GM18508 (cell line): ENCODE measurements at regions not wholly inside any gene's neighbourhood (a gene's known extent, or its start where the extent isn't known, plus 50 kb on each side); places are given as distances from the start of the nearest gene placed in this dataset.

Experiments used
- ATAC-seq: cut with Tn5 transposase; IDR thresholded peaks from one replicate; pipeline ENCODE4 v1.9.1; 2021; ENCODE audit warnings: moderate number of reproducible peaks; ENCODE audit not compliant: insufficient read depth, unreplicated experiment

DNA sequence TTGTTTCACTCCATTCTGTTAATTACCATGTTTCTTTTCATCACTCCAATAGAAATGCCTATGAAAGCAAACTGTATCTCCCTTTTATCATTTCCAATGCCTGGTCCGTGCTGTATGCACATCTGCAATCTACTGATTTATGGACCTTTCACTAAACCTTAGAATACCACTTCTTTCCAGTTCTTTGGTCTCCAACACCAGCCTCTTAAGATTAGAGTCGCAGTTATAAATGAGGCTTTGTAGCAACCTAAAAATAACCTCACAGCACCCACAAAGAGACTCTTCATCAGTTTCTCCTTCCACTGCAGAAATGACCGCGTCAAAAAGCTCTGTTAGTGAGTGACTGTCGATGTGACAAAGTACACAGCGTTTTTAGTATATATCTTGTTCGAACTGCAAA lies 282.6 kb downstream of the ADGRA3 start:
- ATAC-seq, result no peak

- no peak for ATAC-seq
Observed at GRCh38 chr4:22220965-22221364, 272.4 kb upstream of the KCNIP4 start.

DNA sequence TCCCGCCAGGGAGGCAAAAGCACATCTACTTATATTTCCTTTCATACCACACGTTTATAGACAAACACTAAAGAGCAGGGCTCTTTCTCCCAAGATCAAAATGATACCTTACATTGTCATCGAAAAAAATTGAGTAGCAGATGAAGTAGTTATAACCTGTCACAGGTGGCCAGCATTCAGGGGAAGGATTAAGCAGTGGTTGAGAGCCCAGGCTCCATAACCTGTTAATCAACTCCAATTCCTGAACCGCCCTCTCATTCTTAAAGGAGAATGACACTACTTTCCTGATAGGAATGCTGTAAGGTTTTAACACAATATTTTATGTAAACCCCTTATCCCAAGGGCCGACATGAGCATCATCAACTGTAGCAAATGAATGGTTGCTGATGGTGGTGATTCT lies 268.9 kb upstream of the KCNIP4 start:
- no peak for ATAC-seq

- ATAC-seq, result no peak
Observed at GRCh38 chr4:22216278-22216677, 267.7 kb upstream of the KCNIP4 start.

GRCh38 chr4:22215084-22215483 lies 266.5 kb upstream of the KCNIP4 start:
- ATAC-seq, result no peak

DNA sequence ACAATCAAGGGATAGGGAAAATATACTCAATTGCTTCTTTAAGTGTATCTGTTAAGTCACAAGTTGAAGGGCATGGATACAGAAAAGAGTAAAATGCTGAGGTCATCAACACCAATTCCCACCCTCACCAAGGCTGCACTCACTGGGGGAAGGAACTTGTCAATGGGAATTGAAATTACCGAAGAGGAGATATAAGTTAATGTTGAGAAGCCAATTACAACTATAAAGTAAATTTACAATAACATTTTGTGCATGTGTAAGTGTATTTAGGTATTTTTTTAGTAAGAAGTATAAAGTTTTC lies 255.1 kb upstream of the KCNIP4 start:
- no peak for ATAC-seq

GRCh38 chr4:22202975-22203710 lies 254.6 kb upstream of the KCNIP4 start:
- ATAC-seq, result no peak

DNA sequence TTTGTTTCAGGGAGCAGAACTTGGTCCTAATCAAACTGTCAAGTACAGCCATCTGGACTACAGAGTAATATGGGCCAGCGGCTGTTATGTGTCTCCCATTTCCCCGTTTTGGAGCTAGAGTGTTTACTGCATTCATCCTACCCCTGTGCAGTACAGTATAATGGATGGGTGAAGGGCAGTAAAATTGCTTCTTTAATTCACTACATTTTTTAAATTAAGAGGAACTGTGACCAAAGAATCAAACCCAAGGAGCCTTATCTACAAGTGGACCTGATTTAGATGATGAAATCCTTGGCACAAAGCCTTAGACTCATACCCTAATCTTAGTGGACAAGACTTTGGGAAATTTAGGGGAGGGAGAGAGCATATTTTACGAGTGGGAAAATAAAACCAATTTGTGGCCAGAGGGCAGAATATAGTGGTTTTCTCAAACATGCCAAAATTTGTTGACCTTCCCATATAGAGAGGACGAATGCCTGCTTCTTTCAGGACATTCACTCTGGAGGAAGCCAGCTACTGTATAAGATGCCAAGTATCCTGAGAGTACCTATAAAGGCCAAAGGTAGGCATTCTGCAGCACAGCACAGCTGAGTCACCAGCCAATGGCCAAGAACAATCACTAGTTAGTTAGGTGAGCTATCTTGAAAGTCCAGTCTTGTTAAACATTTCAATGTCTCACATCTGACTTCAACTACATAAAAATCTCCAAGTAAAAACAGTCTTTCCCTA lies 253.8 kb upstream of the KCNIP4 start:
- no peak for ATAC-seq

DNA sequence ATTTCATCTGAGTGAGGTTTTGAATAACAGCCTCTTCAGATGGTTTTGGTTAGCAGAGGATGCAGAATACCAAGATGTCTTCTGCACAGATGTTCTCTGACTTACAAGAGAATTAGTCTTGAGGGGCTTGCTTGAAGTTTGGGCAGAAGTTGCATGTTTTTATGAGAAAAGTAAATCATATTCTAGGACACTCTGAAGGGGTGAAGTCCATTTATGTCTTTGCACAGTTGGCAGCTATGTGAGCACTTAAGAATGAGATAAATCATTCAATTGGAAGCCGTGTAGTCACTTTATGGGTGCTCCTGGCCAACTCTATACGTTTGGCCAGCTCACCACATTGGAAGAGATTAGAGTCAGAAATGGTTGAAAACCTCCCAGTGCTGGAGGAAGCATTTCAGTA lies 252.7 kb upstream of the KCNIP4 start:
- ATAC-seq, result no peak

DNA sequence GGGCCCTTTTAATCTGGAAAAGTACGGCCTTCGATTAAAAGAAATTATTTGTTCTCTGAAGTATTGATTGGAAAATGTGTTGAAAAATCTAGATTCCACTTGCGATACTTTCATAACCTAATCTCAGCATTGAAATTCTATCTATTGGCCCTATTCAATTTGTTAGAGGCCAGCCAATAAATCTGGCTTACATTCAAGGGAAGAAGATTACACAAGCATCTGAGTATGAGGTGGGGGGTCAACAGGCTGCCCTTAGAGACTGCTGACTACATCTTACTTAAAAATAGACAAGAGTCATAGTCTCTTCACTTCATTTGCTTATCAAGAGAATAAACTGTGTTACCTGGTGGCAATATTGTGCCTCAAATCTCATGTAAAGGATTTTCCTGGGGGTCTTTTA lies 248.0 kb upstream of the KCNIP4 start:
- ATAC-seq, result no peak

DNA sequence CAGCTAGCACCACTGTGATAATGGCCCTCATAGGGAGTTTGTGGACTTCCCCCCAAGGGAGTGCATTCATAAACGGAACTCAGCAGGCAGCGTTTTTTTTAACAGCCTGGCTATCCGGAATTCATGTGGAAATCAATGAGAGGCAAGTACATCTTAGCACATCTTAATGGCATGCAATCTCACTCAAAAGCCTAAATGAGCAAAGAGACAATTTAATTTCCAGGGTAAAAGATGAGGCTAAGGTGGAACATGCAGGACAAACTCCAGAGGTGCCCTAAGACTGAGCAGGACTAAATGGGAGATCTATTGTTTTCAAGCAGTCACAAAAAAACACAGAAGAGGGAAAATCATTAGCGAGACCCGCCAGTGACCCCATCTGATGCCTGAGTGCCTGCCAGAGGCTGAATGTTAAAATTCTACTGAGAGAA lies 243.5 kb upstream of the KCNIP4 start:
- ATAC-seq, result no peak

- no peak for ATAC-seq
Observed at GRCh38 chr4:22191565-22191964, 243.0 kb upstream of the KCNIP4 start.

DNA sequence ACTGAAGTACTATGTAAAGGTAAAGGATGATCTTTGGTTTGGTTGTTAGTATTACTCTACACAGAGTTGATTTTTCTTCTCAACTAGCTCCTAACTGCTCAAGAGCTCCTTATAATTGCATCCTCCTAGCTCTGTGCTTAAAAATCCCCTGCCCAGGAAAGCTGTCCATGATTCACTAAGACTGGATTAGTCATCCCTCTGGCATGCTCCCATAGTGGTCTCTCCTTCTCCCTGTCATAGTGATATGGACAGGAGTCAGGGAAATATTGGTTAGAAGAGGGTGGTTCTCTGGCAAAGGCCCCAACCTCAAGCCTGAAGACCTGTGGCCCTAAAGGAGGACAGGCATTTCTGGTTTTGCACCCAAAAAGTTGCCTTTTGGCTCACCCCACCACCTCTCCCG lies 242.3 kb upstream of the KCNIP4 start:
- no peak for ATAC-seq

DNA sequence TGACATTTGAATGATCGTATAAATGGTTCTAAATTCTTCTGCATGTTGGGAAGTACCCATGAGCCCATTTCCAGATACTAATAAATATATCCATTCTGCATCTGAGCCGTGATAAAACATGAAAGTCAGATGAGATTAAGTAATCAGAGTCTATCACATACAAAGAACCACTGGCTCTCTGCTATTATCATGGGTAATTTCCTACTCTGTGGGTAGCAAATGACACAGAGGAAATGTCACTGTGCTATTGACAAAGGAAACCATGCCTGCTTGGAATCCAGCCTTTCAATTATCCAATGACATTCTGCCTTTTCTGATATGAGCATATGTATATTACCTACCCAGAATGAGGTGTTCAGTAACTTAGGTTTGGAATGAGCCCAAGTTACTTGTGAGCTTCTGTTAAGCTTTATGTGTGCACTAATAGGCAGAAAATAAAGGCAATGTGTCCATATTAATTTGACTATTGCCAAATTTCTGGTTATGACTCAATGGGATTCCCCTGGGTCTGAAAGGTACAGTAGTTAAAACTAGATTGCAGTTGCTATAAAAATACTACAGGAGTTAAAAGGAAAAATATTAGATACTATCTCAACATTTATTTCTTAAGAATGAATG lies 238.7 kb upstream of the KCNIP4 start:
- no peak for ATAC-seq

GRCh38 chr4:22181736-22182135 lies 233.2 kb upstream of the KCNIP4 start:
- ATAC-seq, result no peak

GRCh38 chr4:22179124-22179874 lies 230.7 kb upstream of the KCNIP4 start:
- no peak for ATAC-seq

GRCh38 chr4:22174640-22175039 lies 226.1 kb upstream of the KCNIP4 start:
- no peak for ATAC-seq

DNA sequence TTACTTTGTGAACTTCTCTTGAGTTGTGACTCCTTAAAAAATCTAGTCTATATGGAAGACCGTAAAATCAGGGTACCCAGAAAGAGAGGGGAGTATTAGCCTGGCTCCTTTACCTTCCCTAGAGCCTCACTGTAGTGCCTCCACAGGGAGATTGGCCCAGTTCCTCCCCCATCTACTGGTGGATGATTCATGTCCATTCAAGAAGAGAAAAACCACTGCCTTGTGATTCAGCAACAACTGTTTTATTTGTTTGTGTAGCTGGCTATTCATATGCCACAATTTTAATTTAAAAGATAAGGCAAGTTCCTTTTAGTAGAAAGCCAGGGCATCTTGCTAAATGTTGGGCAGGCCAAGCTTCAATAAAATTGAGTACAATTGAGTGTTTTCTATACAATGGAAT lies 221.8 kb upstream of the KCNIP4 start:
- ATAC-seq, result no peak

DNA sequence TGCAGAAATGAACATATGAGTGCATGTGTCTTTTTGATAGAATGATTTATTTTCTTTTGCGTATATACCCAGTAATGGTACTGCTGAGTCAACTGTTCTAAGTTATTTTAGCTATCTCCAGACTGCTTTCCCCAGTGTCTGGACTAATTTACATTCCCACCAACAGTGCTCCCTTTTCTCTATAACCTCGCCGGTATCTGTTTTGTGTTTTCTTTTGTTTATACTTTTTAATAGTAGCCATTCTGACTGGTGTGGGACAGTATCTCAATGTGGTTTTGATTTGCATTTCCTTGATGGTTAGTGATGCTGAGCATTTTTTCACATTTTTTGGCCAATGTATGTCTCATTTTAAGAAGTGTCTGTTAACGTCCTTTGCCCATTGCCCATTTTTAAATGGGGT lies 218.6 kb upstream of the KCNIP4 start:
- ATAC-seq, result no peak

- ATAC-seq, result no peak
Observed at GRCh38 chr4:22162454-22162853, 213.9 kb upstream of the KCNIP4 start.

DNA sequence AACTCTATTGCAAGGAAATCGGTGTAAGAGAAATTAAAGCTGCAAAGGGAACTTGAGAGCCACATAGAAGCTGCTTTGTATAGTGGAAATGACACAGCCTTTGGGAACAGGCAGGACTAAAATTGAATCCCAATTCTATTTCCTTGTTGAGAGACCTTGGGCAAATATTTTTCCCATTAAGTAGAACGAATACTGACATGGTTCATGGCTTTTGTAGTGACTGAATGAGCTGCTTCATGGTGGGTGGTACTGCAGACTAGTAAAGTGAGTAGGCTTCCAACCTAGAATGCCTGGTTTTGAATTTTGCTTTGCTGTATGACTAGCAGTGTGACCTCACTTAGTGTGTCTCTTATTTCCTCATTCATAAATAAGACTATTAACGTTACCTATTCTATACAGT lies 182.2 kb upstream of the KCNIP4 start:
- ATAC-seq, result no peak
